ENCODE measurements at regions not wholly inside any gene's neighbourhood (a gene's known extent, or its start where the extent isn't known, plus 50 kb on each side); places are given as distances from the start of the nearest gene placed in this dataset.

DNA sequence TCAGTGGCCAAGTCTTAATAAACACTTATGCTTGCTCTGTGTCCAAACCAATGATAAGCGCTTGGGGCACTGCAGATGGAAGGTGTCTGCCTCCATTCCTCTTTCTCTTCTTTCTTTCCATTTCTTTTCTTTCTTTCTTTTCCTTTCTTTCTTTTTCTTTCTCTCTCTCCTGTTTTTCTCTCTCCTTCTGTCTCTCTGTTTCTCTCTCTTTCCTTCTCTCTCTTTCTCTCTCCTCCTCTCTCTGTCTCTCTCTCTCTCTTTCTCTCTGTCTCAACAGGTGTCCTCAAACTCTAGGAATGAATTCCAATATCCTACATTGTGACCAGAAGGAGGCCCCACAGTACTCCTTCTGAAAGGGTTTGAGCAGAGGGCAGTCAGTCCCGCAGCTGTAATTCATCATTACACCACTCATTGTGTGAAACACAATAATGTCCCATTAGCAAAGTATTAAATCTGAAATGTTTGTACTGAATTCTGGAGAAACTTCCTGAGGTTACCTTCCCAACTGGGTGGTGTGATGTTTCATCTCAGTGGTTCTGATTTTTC lies 66.5 kb upstream of the PAGE1 start:
- TF ChIP-seq, protein P1, sequence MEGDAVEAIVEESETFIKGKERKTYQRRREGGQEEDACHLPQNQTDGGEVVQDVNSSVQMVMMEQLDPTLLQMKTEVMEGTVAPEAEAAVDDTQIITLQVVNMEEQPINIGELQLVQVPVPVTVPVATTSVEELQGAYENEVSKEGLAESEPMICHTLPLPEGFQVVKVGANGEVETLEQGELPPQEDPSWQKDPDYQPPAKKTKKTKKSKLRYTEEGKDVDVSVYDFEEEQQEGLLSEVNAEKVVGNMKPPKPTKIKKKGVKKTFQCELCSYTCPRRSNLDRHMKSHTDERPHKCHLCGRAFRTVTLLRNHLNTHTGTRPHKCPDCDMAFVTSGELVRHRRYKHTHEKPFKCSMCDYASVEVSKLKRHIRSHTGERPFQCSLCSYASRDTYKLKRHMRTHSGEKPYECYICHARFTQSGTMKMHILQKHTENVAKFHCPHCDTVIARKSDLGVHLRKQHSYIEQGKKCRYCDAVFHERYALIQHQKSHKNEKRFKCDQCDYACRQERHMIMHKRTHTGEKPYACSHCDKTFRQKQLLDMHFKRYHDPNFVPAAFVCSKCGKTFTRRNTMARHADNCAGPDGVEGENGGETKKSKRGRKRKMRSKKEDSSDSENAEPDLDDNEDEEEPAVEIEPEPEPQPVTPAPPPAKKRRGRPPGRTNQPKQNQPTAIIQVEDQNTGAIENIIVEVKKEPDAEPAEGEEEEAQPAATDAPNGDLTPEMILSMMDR (IDR thresholded peaks at IDR 0.05): peak in 1 of 4 experiments; percentile 14
- no peak for TF ChIP-seq POLR2A (IDR thresholded peaks at IDR 0.05)
- no peak for TF ChIP-seq POLR2AphosphoS5 (IDR thresholded peaks at IDR 0.05)
